HG03280 (cell line): ENCODE measurements at regions not wholly inside any gene's neighbourhood (a gene's known extent, or its start where the extent isn't known, plus 50 kb on each side); places are given as distances from the start of the nearest gene placed in this dataset.
"Not testable (repeated sequence)": the region's sequence is repeated elsewhere in the genome, so short reads cannot be mapped to it uniquely, and the experiment has no call there.

Source experiments
- ATAC-seq: cut with Tn5 transposase; IDR thresholded peaks from one replicate; pipeline ENCODE4 v1.9.1; 2021; ENCODE audit warnings: mild to moderate bottlenecking, moderate library complexity; ENCODE audit not compliant: unreplicated experiment

DNA sequence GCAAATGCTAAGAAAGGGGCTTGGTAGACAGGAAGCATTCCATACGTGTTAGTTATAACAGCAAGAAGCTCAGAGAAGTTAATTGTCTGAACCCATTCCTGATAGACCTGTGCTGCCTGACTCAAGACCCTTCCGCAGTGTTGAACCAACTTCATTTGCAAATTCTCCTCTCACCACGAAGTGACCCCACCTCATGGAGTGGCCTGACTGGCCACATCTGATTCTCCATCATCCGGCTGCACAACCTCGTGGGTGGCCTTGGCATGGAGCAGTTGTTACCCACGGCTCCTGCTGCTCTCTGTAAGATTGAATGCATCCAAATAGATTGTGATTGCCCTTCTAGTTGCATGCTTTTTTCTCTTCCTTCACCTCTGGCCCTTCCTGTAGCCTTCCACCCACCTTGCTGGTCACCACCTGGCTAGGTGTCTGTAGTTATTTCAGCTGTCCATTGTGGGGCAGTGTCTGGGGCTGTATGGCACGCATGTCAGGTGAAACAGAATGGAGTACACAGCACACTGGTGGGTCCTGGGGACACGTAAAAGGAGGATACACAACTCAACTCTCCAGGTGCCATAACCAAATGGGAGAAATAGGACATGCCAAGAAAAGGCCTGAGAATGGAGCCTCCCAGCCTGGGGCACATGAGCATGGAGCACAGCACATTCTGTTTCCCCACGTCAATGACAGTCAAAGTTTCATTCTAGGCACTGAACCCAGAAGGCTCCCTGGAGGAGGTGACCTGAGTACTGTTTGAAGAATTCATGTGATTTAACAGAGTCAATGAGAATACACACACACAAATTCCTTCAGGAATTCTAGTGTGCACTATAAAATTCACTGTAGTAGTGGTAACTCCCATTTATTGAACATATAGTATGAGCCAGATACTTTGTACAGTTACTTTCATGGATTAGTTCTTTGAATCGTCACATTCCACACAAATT is 70.5 kb upstream of the PTCH1 start:
- ATAC-seq, result no peak

DNA sequence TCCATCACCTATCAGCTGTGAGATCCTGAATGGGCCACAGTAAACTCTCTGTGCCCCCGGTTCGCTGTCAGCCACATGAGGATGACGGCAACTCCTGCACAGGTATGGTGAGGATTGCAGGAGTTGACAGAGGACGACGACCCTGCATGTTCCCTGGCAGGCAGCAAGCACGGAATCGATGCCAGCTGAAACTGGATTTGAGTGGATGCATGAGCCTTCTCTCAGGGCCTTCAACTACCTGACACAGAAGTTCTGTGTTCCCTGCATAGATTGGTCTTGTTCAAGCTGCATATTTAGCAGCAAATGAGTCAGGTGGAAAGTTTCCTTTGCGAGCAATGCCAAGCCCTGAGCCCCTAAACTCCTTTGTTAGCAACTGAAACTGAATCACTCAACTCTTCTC is 69.6 kb upstream of the PTCH1 start:
- no peak for ATAC-seq

DNA sequence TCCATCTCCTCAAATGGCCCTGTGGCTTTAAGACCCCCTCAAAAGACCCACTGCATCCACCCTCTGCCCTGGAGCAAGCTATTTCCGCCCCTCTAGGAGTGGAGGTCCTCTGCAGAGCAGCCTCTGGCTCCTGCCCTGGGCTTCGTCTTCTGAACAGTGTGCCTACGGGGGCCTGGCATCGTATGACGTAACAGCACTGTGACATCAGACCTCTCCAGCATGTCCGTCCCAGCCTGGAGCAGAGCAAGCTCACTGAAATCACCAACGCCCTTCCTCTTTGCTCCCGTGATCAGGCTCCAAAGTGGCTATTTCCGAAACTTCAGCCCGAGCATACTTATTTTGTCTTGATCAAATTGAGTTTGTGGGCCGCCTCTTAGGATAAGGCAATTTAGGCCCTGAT is 69.1 kb upstream of the PTCH1 start:
- no peak for ATAC-seq

DNA sequence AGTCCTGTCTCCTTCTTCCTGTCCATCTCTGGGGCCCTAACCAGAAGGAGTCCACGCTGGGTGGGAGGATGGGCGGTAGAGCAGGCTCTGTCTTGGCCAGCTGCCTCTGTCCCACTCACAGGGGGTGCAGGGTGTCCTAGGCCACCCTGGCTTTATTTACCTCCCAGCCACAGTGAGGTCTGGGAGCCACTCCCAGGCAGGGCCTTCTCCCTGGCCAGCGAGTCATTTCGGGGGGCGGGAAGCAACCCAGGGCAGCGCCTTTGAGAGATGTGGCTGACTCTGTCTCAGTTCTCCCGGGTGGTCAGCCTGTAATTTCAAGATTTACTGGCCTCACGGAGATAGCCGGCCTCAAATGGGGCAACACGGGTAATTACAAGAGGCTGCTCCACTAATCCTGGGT is 67.4 kb upstream of the PTCH1 start:
- no peak for ATAC-seq

DNA sequence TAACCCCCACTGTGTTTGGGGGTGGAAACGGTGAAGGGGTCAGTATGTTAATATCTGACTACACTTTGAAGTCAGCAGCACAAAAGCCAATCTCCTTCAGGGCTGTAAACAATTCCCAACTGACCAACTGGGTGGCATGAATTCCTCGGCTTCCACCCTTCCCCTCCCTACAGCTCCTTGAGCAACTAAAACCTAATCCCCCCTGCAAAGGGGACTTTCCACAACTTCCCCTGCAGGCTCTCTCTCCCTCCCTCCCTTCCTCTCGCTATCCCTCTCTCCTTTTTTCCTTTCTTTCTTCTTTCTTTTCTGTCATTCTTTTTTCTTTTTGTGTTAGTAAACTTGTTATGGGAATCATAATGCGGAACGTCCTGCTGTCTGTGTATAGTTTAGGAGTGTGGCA is 65.1 kb upstream of the PTCH1 start:
- no peak for ATAC-seq

DNA sequence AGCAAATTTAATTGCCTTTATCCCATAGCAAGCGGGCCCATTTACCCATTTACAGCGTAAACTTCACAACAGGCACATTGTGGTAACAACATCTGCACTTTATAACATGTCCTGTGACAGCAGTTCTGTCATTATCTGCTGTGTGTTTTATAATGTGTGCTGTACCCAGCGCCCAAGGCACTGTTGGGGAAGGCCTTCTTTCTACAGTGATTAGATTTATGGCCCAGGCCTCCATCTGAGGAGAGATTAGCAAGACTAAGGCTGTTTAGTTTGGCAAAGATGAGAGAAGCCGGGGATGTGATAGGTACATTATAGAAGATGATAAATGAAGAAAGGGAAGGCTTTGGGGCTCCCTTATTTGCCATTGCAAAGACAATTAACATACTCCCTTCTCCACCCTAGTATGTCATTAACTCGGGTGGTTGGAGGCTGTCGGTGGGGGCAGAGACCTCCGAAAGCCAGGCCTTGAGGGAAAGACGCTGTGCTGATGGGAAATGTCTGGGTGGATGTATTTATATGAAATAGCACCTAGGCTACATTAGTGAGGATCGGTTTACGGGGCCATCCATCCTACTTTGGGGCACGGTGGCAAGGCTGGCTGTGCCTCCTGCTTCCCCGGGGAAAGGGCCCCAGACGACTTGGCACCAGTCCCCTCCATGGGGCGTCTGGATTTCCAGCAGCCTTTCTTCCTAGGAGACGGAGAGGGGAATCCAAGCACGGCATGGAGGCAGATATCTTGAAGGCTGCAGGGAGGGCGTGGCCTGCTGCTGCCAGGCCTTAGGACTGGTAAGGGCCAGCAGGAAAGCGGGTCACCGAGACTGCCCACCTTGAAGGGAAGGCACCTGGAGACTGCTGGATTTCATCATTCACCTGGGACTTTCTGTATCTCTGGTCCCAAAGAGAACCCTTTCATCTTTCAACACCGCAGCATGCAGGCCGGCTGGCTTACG is 64.3 kb upstream of the PTCH1 start:
- no peak for ATAC-seq

DNA sequence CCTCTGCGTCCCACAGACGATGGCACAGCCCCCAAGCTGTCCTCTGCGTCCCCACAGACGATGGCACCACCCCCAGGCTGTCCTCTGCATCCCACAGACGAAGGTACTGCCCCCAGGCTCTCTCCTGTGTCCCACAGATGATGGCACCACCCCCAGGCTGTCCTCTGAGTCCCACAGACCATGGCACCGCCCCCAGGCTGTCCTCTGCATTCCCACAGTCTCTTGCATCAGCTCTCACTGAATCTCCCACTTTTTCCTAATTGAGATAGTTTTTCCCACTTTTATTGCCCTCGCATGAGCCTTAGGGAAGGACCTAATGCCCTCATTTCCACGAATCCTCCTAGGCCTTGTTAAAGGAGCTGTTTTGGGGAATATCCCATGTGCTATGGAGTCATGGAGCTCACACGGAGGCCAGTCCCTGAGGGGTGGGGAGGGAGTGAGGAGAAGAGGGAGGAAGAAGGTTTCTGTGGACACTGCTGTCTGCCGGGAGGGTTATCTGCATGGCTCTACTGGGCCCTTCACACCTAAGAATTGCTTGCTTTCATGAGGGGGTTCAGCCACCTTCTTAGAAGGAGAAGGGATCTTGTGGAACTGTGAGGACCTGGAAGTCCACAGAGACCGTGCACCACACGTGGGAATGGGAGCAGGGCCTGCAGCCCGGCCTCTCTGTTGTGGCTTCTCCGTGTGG is 58.2 kb upstream of the PTCH1 start:
- no peak for ATAC-seq

DNA sequence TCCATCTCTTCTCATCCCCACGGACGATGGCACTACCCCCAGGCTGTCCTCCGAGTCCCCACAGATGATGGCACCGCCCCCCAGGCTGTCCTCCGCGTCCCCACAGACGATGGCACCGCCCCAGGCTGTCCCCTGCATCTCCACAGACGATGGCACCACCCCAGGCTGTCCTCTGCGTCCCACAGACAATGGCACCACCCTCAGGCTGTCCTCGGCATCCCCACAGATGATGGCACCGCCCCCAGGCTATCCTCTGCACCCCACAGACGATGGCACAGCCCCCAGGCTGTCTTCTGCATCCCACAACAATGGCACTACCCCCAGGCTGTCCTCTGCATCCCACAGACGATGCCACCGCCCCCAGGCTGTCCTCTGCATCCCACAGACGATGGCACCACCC is 57.4 kb upstream of the PTCH1 start:
- ATAC-seq, result no peak

DNA sequence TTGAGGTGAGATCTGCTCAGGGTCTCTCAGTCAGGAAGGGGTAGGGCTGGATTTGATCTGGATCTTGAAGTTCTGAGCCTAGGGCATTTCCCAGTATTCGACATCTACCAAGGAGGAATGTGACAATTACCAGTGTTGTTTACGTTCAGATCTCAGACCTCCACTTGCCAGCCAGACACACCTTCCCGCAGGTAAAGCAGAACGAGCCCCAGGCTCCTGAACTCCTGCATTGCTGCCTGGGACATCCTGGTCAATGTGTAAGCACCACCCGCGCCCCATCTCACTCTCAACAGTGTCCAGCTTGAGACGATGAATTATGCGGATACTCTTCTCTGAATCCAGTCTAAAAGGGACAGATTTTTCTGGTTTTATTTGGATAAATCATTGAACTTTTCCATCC is 56.7 kb upstream of the PTCH1 start:
- no peak for ATAC-seq

DNA sequence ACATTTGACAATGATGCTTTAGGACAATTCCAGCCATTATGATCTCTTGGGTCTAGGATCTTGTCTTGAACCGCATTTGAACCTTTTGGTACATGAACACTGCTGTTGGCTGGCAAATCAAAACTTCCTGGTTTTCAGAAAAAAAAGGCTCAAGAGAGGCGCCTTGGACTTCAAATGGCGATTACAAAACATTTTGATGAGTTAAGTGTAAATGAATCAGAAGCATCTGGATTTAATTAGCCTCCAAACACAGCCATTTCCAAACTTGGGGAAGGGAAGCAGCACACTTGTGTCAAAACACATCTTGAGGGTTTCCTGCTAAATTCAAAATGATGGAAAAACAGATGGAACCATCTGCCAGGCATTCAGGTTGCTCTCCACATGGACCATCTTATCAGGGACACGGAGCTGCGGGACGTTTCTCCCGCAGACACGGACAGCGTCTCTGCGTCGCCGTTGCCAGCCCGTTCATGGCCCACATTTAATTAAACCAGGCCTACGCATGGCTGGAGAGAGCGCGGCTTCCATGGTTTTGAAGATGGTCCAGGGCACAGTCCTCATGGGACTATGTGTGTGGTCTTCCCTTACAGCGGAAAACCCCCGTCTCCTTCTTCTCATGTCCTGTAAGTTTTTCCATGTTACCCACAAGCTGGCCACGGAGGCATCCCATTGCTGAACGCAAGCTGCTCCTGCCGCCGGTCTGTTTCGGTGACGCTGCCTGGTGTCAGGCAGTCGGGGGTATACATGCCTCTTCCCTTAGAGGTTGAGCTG is 55.8 kb upstream of the PTCH1 start:
- no peak for ATAC-seq

DNA sequence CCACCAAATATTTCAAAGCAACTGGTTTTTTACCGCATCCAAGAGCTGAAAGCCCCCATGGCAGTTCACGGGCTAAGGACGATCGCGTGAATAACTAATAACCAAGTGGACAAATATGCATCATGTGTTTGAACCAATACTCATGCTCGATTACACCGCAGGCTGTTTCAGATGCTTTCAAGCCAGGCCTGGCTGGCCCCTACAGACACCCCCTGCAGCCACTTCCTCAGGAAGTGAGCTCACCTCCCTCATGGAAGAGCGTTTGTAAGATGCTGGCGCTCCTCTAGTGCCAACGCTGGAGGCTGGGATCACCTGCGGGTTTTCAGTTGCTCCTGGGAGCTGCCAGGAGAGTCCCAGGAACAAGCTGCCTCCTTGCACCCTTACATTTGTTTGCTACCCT is 53.9 kb upstream of the PTCH1 start:
- ATAC-seq, result no peak

DNA sequence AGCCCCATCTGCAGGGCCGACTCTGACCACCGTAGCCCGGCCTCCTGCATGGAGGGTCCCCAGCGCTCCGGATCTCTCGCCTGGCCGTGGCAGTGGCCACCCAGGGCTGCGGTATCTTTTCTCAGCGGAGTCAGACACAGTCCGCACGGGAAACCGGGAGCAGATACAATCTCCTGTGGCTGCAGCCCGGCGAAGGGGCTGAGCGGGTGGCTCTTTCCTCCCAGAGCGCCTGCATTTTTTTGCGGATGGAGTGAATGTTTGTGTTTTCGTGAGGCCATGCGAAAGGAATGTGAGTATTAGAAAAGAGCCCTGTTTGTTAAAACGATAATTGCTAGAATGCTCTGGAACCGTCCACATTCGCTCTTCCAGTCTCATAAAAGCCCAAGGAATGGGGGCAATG is 53.4 kb upstream of the PTCH1 start:
- no peak for ATAC-seq

DNA sequence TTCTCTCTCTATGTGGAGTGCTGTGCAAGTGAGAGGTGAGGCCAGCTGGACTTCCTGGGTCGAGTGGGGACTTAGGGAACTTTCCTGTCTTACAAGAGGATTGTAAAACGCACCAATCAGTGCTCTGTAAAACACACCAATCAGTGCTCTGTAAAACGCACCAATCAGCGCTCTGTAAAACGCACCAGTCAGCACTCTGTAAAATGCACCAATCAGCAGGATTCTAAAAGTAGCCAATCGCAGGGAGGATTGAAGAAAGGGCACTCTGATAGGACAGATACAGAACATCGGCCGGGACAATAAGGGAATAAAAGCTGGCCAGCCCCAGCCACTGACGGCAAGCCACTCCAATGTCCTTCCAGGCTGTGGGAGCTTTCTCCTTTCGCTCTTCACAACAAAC is 52.0 kb upstream of the PTCH1 start:
- ATAC-seq, result not testable (repeated sequence)
